SHP77 (cell line): ENCODE measurements at regions not wholly inside any gene's neighbourhood (a gene's known extent, or its start where the extent isn't known, plus 50 kb on each side); places are given as distances from the start of the nearest gene placed in this dataset.
A peak's percentile ranks its signal among the peaks of the same experiment; 100 is the strongest.
"Not testable (repeated sequence)": the region's sequence is repeated elsewhere in the genome, so short reads cannot be mapped to it uniquely, and the experiment has no call there.

Experiments used
- DNase-seq, 2 experiments: peaks; one replicate each; lab custom pipeline; 2025; lab: John Stamatoyannopoulos, UW

DNA sequence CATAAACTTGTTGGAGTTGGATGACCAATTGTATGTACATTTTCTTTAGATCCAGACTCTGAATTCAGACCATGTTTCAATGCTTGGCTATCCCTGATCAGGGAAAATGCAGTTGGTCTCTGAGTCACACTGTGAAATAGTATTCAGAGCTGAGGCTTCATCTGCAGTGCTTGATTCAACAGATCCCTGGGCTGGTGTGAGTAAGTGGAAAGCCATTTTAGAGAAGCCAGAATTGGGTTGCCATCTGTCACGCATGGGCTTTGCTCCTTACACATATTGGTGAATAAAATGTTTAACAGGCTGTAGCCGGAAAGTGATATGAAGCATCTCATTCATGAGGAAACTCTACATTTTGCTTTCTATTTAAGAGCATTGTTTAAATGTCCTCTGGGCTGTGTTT, 50.0 kb upstream of the ACYP2 start:
- DNase-seq = no peak

DNA sequence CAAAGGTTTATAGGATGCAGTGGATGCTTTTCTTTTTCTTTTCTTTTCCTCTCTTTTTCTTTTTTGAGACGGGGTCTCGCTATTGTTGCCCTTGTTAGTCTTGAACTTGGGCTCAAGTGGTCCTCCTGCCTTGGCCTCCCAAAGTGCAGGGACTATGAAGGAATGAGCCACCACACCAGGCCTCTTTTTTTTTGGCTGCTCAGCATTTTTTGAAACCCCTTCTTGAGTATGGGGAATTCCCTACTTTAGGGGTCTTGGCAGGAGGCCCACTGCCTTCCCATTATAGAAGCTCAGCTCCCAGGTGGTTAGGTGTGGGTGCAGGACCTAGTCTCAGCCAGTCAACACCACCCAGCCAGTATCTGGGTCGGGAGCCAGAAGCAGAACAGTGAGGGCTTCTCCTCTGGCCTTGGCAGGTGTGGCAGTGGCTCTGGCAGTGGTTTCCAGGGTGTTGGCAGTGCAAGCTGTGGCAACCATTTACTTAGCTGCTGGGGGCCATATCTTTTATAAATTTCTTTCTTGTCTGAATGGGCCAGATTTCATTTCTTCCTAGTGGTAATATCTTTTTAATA, 51.4 kb upstream of the ACYP2 start:
- no peak for DNase-seq

DNA sequence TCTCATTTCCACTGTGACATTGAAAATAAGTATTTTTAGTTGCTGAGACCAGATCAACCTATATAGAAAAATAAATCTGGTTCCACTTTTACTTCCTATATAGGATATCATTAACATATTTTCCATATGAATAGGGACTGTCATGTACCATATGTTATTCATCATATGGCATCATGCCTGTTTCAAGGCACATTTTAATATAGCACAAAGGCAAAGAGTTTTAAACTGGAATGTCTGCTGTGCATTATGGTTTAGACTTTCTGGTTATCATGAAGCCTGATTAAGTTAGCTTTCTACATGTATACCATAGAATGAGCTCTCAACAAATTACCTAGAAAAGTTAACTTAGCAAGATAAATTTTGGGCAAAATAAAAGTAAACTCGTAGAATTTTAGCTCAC, 53.0 kb upstream of the ACYP2 start:
- no peak for DNase-seq

DNA sequence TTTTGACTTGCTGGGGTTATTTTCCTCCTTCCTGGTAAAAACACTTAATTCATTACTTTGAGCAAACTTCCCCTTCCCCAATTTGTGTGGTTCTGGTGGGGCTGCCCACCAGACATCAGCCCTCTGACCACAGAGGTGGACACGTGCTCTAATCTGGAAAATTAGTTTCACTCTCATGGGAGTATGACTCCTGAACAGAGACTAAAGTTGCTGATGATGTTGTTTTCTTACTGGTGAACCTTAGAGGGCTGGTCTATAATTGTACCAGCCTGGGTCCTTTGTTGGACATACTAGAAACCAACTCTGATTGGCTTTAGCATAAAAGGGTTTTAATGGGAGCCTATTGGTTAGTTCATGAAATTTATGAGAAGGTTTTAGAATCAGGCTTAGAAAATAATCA, 54.1 kb upstream of the ACYP2 start:
- DNase-seq = no peak

DNA sequence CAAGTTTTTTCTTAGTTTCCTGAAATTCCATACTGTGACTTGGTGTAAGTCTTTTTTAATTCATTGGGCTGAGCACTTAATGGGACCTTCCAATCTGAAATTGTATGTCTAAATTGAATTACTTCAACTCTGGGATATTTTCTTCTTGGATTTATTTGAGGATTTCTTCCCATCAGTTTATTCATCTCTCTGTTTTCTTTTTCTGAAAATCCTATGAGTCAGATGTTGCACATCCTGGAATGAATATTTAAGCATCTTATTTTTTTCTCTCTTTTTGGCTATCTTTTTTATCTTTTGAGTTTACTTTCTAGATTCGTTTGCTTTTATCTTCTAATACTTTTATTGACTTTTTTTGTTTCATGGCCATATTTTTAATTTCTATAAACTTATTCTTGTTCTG, 55.4 kb upstream of the ACYP2 start:
- no peak for DNase-seq

DNA sequence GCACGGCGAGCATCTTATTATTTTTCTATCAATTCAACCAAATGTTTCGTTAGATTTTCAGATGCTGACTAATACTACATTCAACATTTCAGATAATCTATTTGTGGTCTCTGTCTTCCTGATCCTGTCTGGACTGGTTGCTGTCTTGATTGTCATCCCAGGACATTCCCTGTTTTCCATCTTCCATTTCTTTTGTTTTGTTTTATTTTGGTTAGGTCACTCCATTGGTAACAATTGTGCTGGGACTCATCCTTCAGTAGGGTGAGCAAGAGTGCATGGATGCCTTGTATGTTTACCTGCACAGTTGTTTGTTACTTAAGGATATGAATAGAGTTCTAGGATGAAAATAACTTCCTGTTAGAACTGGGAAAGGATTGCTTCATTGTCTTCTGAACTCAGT, 55.9 kb upstream of the ACYP2 start:
- no peak for DNase-seq

DNA sequence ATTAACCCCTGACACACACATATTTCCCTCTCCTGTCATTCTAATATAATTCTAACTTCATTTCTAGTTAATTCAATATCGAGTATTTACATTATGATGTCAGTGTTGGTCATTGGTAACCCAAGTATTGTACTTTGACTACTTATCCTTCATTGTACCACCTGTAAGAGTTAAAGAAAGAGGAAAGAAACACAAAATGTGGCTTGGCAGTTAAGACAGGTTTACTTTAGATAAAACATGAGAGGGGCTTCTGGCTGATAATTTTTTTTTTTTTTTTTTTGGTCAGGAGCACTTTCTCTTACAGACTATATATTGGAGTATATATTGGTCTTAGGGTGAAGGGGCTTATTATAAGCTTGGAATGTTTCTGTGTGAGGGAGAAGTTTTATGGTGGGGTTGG, 57.0 kb upstream of the ACYP2 start:
- no peak for DNase-seq

DNA sequence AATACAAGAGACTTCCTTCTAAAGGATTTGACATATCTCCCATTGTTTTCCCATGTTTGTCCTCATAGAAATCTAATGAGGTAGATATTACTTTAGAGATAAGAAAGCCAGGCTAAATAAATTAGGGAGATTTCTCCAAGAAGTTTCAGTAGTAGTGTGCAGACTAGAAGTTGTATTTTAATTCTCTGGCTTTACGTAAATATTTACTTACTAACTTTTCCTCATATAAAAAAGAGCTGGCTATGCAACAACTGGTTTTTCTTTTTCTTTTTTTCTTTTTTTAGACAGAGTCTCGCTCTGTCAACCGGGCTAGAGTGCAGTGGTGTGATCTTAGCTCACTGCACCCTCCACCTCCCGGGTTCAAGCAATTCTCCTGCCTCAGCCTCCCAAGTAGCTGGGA, 60.6 kb upstream of the ACYP2 start:
- no peak for DNase-seq

DNA sequence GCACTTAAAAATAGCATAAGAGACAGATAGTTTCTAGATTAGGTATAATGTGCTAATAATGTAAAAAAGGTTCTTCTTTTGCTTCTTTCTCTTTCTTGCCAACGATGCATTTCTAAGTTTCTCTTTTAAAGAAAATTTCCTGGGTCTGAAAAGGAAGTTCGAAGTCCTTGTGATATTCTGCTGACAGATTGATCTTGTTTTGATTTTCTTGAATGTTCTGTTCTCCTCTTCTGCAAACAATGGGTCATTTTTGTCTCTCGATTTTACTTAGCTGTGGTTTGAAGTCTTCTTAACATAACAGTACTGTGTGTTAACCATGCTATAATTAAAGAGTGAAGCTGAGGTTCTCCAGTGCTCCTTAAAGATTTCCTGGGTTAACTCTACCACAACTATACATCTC, 61.1 kb upstream of the ACYP2 start:
- DNase-seq = no peak

DNA sequence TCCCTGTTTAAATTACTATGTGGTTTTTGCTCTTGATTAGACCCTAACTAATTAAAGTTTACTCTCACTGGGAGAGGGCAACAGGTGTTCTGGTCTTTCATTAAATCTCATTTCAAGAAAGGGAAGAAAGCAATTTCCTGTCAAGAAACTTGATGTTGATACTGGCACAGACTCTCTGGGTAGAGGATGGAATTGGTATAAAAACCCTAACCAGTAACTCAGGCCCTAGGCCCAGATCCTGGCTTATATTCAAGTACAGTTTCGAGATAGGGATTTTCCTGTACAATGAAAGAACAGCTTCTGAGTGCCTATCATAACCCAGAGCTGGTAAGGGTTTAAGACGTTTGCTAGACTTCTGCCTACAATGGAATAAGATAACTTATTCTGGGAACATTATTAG, 61.6 kb upstream of the ACYP2 start:
- no peak for DNase-seq

DNA sequence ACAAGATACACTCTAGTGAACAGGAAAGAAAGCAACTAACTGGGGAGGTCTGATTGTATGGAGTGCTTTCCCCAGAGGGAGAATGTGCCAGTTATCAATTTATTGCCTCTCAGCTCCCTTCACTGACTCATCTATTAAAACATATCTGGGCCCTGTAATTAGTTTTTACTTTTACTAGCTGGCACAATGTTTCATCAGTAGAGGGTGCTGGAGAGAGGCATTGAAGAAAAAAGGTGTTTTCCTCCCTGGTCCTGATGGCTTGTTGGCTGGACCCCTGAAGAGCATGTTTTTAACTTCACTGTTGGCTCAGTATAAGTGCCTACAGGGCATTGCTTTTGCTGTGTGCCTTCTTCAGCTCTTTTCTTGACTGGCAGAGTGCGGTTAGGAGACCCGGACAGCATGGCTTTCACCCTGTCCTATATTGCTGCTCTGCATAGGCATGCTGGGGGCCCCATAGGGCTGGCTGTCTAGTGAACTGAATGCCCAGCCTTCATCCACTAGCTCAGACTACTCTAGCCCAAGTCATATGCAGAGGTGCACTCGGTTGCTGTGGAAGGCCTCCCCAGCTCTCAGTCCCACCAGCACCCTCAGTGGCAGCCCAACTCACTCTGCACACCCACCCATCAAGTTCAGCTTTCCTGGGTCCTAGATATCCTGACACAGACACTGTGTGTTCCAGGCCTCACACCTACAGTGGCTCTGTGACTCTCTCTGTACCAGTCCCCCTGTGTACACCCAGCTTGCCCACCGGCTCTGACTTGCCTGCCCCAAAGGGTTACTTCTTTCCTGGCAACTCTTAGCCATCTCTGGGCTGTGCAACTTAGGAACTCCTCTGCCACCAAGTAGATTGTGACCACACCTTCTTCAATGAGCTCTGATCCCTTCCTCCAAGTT, 62.3 kb upstream of the ACYP2 start:
- peak in 1 of 2 experiments; percentile 19 for DNase-seq

DNA sequence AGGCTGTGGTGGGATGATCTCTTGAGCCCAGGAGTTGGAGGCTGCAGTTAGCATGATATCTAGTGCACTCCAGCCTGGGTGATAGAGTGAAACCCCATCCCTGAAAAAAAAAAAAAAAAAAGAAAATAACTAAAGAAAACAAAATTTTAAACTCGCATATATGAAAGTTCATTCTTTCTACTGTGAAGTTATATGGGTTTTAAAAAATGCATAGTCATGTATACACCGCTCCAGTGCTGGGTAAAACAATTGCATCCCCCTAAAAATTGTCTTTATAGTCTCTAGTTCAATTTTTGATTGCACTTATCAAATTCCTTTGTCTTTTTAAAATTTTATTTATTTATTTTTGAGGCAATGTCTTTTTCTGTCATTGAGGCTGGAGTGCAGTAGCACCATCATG, 65.0 kb upstream of the ACYP2 start:
- DNase-seq = no peak

DNA sequence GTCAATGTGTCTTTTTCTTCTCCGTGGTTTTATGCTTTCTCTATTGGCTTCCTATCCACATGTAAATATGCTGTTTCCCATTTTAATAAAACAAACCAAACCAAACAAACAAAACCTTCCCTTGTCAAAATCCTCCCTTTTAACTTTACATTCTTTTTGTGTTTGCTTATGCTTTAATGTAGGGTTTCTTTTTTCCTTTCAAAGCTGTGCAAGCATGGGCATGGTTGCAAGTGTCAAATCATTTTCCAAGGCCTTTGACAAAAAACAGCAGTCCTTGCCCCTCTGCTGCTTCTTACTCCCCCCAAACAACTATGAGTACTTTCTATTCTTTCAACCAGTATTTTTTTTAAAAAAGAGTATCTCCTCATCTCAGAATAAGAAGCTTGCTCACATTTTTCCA, 66.0 kb upstream of the ACYP2 start:
- no peak for DNase-seq

DNA sequence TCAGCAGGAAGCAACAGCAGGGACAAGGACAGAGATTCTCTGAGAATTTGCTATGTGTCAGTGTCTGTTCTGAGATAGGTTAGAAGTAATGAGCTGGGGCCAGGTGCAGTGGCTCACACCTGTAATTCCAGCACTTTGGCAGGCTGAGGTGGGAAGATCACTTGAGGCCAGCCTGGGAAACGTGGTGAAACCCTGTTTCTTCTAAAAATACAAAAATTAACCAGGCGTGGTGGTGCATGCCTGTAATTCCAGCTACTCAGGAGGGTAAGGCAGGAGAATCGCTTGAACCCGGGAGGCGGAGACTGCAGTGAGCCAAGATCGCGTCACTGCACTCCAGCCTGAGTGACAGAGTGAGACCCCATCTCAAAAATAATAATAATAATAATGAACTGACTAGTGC, 66.5 kb upstream of the ACYP2 start:
- DNase-seq = not testable (repeated sequence)

DNA sequence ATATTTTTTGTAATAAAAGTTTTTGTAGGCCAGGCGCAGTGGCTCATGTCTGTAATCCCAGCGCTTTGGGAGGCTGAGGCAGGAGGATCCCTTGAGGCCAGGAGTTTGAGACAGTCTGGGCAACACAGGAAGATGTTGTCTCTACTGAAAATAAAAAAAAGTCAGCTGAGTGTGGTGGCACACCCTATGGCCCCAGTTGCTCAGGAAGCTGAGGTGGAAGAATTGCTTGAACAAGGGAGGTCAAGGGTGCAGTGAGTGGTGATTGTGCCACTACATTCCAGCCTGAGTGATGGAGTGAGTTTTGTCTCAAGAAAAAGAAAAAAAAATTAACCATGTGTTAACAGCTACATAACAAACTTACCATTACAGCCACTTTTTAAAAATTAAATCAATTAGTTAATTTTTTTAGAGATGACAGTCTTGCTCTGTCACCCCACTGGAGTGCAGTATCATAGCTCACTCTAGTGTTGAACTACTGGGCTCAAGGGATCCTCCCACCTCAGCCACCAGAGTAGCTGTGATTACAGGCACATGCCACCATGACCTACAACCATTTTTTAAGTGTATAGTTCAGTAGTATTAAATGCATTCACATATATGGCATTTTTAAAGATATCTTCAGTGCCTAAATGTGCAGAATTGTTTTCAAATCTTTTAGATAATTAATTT, 67.2 kb upstream of the ACYP2 start:
- no peak for DNase-seq

DNA sequence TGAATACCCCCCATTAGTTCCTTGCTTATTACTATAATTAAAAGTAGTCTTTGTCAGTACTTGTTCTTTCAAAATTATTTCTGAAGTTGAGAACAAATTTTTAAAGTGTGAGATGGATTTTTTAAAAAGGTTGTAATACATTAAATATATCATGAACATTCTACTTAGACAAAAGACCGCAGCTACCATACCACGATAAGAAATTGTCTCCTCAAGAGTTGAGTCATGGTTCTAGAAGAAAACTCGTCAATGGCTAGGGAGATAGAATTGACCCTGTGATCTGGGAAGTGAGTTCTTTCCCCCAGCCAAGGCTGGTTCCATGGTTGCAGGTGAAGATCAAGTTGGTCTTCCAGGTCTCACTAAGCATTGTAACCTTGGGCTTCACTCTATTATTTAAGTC, 67.8 kb upstream of the ACYP2 start:
- no peak for DNase-seq

DNA sequence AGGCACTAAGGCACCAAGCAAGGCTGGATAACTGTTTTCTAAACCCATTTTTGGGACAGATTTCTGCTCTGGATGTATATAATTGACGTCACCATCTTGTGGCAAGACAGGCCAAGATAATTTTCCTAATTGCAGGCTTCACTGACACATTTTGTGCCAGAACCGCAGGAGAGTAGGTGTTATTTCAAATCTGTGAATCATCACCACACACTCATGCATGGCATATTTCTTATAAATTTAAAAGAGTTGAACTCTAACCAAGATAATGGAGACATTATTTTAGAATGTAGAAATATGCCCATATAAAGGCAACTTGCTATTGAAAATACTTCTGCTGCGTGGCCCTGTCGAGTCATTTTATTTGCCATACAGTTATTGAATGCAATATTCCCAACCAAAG, 68.3 kb upstream of the ACYP2 start:
- DNase-seq = no peak

DNA sequence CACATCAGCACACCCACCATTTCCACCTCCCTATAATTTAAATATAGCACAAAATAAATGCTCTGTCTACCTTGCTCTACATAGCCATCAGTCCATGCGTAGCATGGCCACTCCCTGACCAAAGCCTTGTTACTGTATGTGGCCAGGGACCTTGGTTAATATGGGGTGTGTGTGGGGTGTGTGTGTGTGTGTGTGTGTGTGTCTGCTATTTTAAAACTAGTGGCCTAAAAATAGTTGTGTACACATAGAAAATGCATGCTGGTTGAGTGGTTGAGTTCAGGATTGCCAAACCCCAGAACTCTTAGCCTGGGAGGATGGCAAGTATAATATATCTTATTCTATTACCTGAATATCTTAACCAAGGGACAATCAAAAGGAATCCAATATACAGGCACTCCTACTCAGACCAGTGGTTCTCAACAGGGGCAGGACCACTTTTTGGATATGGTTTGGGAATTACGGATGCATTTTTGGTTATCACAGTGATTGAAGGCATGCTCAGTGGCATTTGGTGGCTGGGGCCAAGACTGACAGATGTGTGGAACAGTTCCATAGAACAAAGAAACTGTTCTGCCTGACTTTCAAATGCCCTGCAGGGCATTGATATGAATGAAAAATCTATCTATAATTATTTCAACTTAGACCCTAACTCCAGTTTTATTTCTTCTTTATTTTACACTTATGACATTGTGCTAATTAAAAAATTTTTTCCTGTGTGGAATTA, 72.3 kb upstream of the PSME4 start:
- peak in 1 of 2 experiments; percentile 15 for DNase-seq

DNA sequence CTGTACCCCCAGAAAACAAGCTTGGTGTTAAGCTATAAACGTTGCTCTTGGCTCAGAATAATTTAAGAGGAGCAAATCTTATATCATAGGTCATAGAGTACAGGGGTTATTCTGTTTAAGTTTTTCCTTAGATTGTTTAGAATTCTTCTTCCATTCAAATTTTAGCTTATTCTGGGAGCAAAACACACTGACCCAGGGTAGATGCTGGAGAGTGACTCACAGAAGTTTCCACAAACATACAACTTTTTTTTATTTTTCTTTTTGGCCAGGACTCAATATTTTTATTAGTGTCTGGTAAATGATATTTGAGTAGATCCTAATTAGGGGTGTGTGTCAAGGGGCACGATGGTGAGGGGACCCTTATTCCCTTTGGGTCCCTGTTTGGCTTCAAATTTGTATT, 71.5 kb upstream of the PSME4 start:
- no peak for DNase-seq

DNA sequence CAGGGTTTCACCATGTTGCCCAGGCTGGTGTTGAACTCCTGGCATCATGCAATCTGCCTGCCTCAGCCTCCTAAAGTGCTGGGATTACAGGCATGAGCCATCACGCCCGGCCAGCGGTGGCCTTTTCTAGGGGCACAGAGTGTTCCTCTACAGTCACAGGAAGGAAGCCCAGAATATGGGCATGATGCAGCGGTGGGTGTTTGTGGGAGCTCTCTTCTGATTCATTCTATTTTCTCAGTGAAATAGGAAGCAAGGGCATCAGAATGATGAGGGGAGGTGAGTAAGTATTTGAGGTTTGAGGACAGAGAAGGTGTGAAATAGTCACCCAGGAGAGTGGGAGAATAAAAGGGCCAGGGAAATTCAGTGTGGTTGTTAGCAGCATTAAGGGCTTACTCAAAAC, 70.3 kb upstream of the PSME4 start:
- no peak for DNase-seq

DNA sequence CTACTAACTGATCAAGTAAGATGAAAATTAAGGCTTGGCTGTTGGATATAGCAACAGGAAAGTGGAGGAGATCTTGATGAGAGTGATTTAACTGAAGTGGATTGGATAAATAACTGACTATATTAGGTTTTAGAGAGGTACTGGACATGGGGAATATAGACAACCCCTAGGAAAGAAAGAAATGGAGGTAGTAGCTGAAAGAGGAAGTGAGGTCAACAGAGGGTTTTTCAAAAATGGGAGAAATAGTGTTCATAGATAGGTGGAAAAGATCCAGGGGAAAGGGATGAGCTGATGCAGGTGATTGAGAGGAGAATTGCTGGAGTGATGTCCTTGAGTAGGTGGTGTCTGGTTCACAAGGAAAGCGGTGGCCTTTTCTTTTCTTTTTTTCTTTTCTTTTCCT, 69.9 kb upstream of the PSME4 start:
- no peak for DNase-seq

DNA sequence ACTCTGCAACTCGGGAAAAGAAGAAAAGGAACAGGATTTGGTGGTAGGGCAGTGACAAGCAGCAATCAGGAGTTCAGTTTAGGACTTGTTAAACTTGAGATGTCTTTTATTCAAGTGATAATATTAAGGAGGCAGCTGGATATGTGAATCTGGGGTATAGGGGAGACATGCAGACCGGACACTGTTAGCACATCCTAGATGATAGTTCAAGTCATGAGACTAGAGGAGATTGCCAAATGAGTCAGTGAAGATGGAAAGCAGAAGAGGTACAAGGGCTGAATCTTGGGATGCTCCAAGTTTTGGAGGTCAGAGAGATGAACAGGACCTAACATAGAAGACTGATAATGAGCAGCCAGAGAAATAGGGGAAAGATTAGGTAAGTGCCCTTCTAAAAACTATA, 69.5 kb upstream of the PSME4 start:
- no peak for DNase-seq

DNA sequence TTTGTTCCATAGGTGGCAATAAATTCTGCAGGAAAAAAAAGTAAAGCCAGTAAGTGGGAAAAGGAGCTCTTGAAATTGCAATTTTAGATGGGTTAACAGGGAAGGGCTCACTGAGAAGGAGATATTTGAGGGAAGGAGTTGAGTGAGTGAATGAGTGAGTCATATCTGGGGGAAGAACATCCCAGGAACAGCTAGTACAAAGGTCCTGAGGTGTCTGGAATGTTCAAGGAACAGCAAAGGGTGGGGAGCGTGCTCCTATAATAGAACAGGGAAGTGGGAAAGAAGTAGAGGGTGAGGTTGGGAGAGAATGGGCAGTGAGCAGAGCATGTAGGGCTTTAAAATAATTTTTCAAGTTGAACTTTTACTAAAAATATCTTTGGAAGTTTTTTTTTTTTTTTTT, 68.0 kb upstream of the PSME4 start:
- DNase-seq = no peak
